Upper lobe of left lung (tissue), 4 donors: ENCODE measurements at regions not wholly inside any gene's neighbourhood (a gene's known extent, or its start where the extent isn't known, plus 50 kb on each side); places are given as distances from the start of the nearest gene placed in this dataset.

Source experiments
- EP300 ChIP-seq, 4 donors: sonication (generic); formaldehyde crosslinking; IDR thresholded peaks; one replicate each; pipeline ENCODE4 v1.5.1; 2017; ENCODE audit warnings: antibody characterized with exemption in 4 of 4, control low read depth in 2 of 4
- POLR2A ChIP-seq, 4 donors: fragments of 450-650 bp; IDR thresholded peaks; one replicate each; pipeline ENCODE4 v1.5.1; 2016 to 2017; ENCODE audit warnings: antibody characterized with exemption in 4 of 4, mild to moderate bottlenecking in 2 of 4
- POLR2AphosphoS5 ChIP-seq, 2 donors: sonication (generic); formaldehyde crosslinking; IDR thresholded peaks; one replicate each; pipeline ENCODE4 v1.5.1; 2017; ENCODE audit warnings: antibody characterized with exemption in 2 of 2
- TF ChIP-seq, protein P1 (sequence below), 6 experiments: fragments of 450-650 bp in 4 of 6; fragments of 200-600 bp in 2 of 6; sonication (generic) in 2 of 6; IDR thresholded peaks; one replicate each; pipeline ENCODE4 v1.5.1; 2016 to 2019; ENCODE audit warnings: antibody characterized with exemption in 6 of 6

DNA sequence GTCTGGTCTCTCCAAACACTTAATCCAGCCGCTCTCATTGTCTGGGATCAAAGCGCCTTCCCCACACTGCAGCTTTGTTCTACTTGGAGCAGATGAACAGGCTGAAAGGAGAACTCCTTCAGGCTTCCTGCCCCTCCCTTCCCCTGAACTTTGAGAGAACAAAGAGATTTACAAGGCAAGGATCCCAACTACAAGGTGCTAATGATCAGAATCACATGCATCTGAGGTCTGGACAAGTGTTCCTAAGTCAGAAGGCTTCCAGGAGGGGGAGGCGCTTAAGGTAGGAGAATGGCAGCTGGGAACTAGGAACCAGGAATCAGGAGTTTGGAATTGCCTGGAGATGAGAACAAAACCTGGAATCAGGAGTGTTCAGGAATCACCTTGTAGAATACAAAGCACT is 606.3 kb upstream of the CDH11 start:
- TF ChIP-seq, protein P1, sequence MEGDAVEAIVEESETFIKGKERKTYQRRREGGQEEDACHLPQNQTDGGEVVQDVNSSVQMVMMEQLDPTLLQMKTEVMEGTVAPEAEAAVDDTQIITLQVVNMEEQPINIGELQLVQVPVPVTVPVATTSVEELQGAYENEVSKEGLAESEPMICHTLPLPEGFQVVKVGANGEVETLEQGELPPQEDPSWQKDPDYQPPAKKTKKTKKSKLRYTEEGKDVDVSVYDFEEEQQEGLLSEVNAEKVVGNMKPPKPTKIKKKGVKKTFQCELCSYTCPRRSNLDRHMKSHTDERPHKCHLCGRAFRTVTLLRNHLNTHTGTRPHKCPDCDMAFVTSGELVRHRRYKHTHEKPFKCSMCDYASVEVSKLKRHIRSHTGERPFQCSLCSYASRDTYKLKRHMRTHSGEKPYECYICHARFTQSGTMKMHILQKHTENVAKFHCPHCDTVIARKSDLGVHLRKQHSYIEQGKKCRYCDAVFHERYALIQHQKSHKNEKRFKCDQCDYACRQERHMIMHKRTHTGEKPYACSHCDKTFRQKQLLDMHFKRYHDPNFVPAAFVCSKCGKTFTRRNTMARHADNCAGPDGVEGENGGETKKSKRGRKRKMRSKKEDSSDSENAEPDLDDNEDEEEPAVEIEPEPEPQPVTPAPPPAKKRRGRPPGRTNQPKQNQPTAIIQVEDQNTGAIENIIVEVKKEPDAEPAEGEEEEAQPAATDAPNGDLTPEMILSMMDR (IDR thresholded peaks at IDR 0.05): no peak
- TF ChIP-seq POLR2A (IDR thresholded peaks at IDR 0.05) (no peak), POLR2AphosphoS5 (IDR thresholded peaks at IDR 0.05) (no peak), EP300 (IDR thresholded peaks at IDR 0.05) (no peak)
